ENCODE measurements at regions not wholly inside any gene's neighbourhood (a gene's known extent, or its start where the extent isn't known, plus 50 kb on each side); places are given as distances from the start of the nearest gene placed in this dataset.

- no peak for TF ChIP-seq CTCF (IDR thresholded peaks at IDR 0.05)
- TF ChIP-seq EP300 (IDR thresholded peaks at IDR 0.05), result no peak
- TF ChIP-seq POLR2A (IDR thresholded peaks at IDR 0.05), result no peak
These were observed 170.0 kb downstream of the FGF18 start for GRCh38 chr5:171589461-171589860.

All from ovary (tissue), 3 donors.